CD4-positive, alpha-beta T cell (primary cell): ENCODE measurements at regions not wholly inside any gene's neighbourhood (a gene's known extent, or its start where the extent isn't known, plus 50 kb on each side); places are given as distances from the start of the nearest gene placed in this dataset.

Source experiments
- ATAC-seq: fragments of 200-7000 bp; cut with Tn5 transposase; one replicate; pipeline ENCODE4 v1.10.0; 2022; ENCODE audit warnings: mild to moderate bottlenecking; ENCODE audit not compliant: poor library complexity
- CTCF ChIA-PET: fragments of 350-600 bp; sonication (Branson Sonifier 250); formaldehyde crosslinking; loops from one replicate; lab custom pipeline; 2021; ENCODE audit warnings: antibody characterized with exemption, inconsistent platforms; lab: Charles Lee
- POLR2A ChIA-PET: fragments of 350-600 bp; sonication (Branson Sonifier 250); formaldehyde crosslinking; loops from one replicate; lab custom pipeline; 2021; ENCODE audit warnings: antibody characterized with exemption, inconsistent platforms; lab: Charles Lee
- DNase-seq, 14 experiments: peaks; one replicate each; pipeline ENCODE4 v3.0.0-alpha.2; 2013 to 2020; ENCODE audit warnings: mixed read lengths in 2 of 14
- H3K27ac ChIP-seq, 2 donors: one replicate each; pipeline versions ENCODE4 v1.5.1 to v1.7.0; 2013; ENCODE audit warnings: low read length in 2 of 2, low read depth in 1 of 2, mild to moderate bottlenecking in 1 of 2
- H3K27me3 ChIP-seq, 2 experiments: 1 replicate in 1 of 2; 2 replicates in 1 of 2; pipeline versions ENCODE4 v1.6.1 to v1.7.0; 2013; ENCODE audit warnings: low read length in 2 of 2, control low read depth in 1 of 2, mild to moderate bottlenecking in 1 of 2, moderate library complexity in 1 of 2; ENCODE audit not compliant: insufficient read depth in 2 of 2, control insufficient read depth in 1 of 2
- H3K36me3 ChIP-seq: one replicate; pipeline ENCODE4 v1.6.1; 2013; ENCODE audit warnings: low read length, control low read depth; ENCODE audit not compliant: insufficient read depth
- H3K4me1 ChIP-seq: one replicate; pipeline ENCODE4 v1.6.1; 2013; ENCODE audit warnings: low read length, control low read depth; ENCODE audit not compliant: insufficient read depth
- H3K4me3 ChIP-seq: one replicate; pipeline ENCODE4 v1.5.1; 2013; ENCODE audit warnings: mild to moderate bottlenecking, low read length, moderate library complexity
- H3K9me3 ChIP-seq, 2 experiments: 1 replicate in 1 of 2; 2 replicates in 1 of 2; pipeline versions ENCODE4 v1.6.1 to v1.7.0; 2013; ENCODE audit warnings: low read length in 2 of 2, mild to moderate bottlenecking in 2 of 2, control low read depth in 1 of 2, moderate library complexity in 1 of 2; ENCODE audit not compliant: control insufficient read depth in 1 of 2, insufficient read depth in 1 of 2
- H3K27ac Mint-ChIP-seq: one replicate; pipeline ENCODE4 v1.8.0; 2020; ENCODE audit warnings: mixed read lengths
- H3K27me3 Mint-ChIP-seq: one replicate; pipeline ENCODE4 v1.8.0; 2021; ENCODE audit warnings: mixed read lengths
- H3K36me3 Mint-ChIP-seq: one replicate; pipeline ENCODE4 v1.8.0; 2021; ENCODE audit warnings: low read depth, mixed read lengths
- H3K4me1 Mint-ChIP-seq: one replicate; pipeline ENCODE4 v1.8.0; 2021; ENCODE audit warnings: low read depth, mixed read lengths
- H3K4me3 Mint-ChIP-seq: one replicate; pipeline ENCODE4 v1.8.0; 2020; ENCODE audit warnings: mild to moderate bottlenecking, mixed read lengths
- H3K9me3 Mint-ChIP-seq: one replicate; pipeline ENCODE4 v1.8.0; 2020; ENCODE audit warnings: mixed read lengths
- CTCF ChIP-seq: fragments of 200-600 bp; IDR thresholded peaks from one replicate; pipeline ENCODE4 v1.8.0; 2022; ENCODE audit warnings: antibody characterized with exemption, mild to moderate bottlenecking
- intact Hi-C, 2 experiments: fragments of 100-400 bp; cut with DNase I in 1 of 2; cut with micrococcal nuclease in 1 of 2; formaldehyde crosslinking; loops; one replicate each; pipeline versions ENCODE4 v1.15.1 to v1.9.0; 2023 to 2025; cut with DNase I, micrococcal nuclease

- intact Hi-C loops, result no loop called here
- Mint-ChIP-seq H3K9me3 (peaks cover 3% of the 10 kb centered on the region), H3K4me3 (no peak overlapping the region), H3K27me3 (no peaks in the 10 kb centered on the region), H3K27ac (no peak overlapping the region), H3K4me1 (no peaks in the 10 kb centered on the region), H3K36me3 (no peaks in the 10 kb centered on the region)
- H3K9me3 ChIP-seq, result peaks cover 0 to 3% of the 10 kb centered on the region in 2 experiments
- no peak for TF ChIP-seq CTCF
- ChIA-PET POLR2A (no interaction called here), CTCF (no interaction called here)
- ATAC-seq, result no peak
- H3K4me3 ChIP-seq, result no peak overlapping the region
- DNase-seq, result no peak
- no peak overlapping the region for H3K27ac ChIP-seq
- no peaks in the 10 kb centered on the region for H3K4me1 ChIP-seq
- H3K27me3 ChIP-seq, result no peaks in the 10 kb centered on the region
- no peaks in the 10 kb centered on the region for H3K36me3 ChIP-seq
Observed at GRCh38 chr6:8819446-8819845, 384.1 kb upstream of the SLC35B3 start.

GRCh38 chr6:8814440-8815000, 379.2 kb upstream of the SLC35B3 start:
- POLR2A ChIA-PET, result no interaction called here
- Mint-ChIP-seq H3K4me1 (no peaks in the 10 kb centered on the region), H3K27me3 (no peaks in the 10 kb centered on the region), H3K27ac (no peak overlapping the region), H3K9me3 (peaks cover 3% of the 10 kb centered on the region), H3K4me3 (no peak overlapping the region), H3K36me3 (no peaks in the 10 kb centered on the region)
- ATAC-seq (no peak), DNase-seq (no peak)
- no peak overlapping the region for H3K4me3 ChIP-seq
- intact Hi-C loops, result no loop called here
- H3K9me3 ChIP-seq, result peaks cover 0 to 3% of the 10 kb centered on the region in 2 experiments
- no peaks in the 10 kb centered on the region for H3K4me1 ChIP-seq
- no peak overlapping the region for H3K27ac ChIP-seq
- H3K27me3 ChIP-seq, result no peaks in the 10 kb centered on the region
- TF ChIP-seq CTCF, result no peak
- H3K36me3 ChIP-seq, result no peaks in the 10 kb centered on the region
- CTCF ChIA-PET, result no interaction called here

- POLR2A ChIA-PET, result no interaction called here
Observed at GRCh38 chr6:8810325-8810724, 375.0 kb upstream of the SLC35B3 start.

More at GRCh38 chr6:8810325-8810724, 375.0 kb upstream of the SLC35B3 start:
- no peak for TF ChIP-seq CTCF
- H3K36me3 Mint-ChIP-seq, result no peaks in the 10 kb centered on the region
- H3K4me1 ChIP-seq, result no peaks in the 10 kb centered on the region
- no peaks in the 10 kb centered on the region for H3K4me1 Mint-ChIP-seq
- H3K9me3 Mint-ChIP-seq, result peaks cover 5% of the 10 kb centered on the region
- no peak overlapping the region for H3K4me3 ChIP-seq
- H3K27me3 Mint-ChIP-seq, result no peaks in the 10 kb centered on the region
- CTCF ChIA-PET, result interaction anchor here (0.5 kb wide), 1 partner anchor 1078 kb away, joined by 3 read pairs; no protein-coding TSS in a partner anchor
- intact Hi-C loops, result no loop called here
- no peak overlapping the region for H3K27ac ChIP-seq
- ATAC-seq, result no peak
- no peak overlapping the region for H3K4me3 Mint-ChIP-seq
- H3K36me3 ChIP-seq, result no peaks in the 10 kb centered on the region
- DNase-seq, result no peak
- no peaks in the 10 kb centered on the region for H3K27me3 ChIP-seq
- H3K27ac Mint-ChIP-seq, result no peak overlapping the region
- H3K9me3 ChIP-seq, result no peaks in the 10 kb centered on the region
